CD4-positive, CD25-positive, alpha-beta regulatory T cell (primary cell): ENCODE measurements at regions not wholly inside any gene's neighbourhood (a gene's known extent, or its start where the extent isn't known, plus 50 kb on each side); places are given as distances from the start of the nearest gene placed in this dataset.
A peak's percentile ranks its signal among the peaks of the same experiment; 100 is the strongest.

Experiments used
- ATAC-seq, 2 donors: fragments of 150-1000 bp; cut with Tn5 transposase; one replicate each; pipeline ENCODE4 v1.10.0; 2021; ENCODE audit warnings: low read depth in 2 of 2, moderate number of reproducible peaks in 2 of 2, moderate library complexity in 1 of 2
- DNase-seq, 3 donors: peaks; one replicate each; pipeline versions ENCODE4 v3.0.0 to v3.0.0-alpha.2; 2012 to 2022; ENCODE audit warnings: mixed read lengths in 1 of 3
- H3K27ac ChIP-seq: one replicate; pipeline ENCODE4 v1.7.0; 2013; ENCODE audit warnings: mild to moderate bottlenecking, low read length; ENCODE audit not compliant: insufficient read depth, poor library complexity, severe bottlenecking
- H3K27me3 ChIP-seq: one replicate; pipeline ENCODE4 v1.7.0; 2013; ENCODE audit warnings: low read length; ENCODE audit not compliant: control insufficient read depth, insufficient read depth
- H3K36me3 ChIP-seq: one replicate; pipeline ENCODE4 v1.7.0; 2013; ENCODE audit warnings: mild to moderate bottlenecking, low read length, moderate library complexity; ENCODE audit not compliant: control insufficient read depth, insufficient read depth
- H3K4me1 ChIP-seq: 2 replicates; pipeline ENCODE4 v1.7.0; 2013; ENCODE audit warnings: mild to moderate bottlenecking, low read length; ENCODE audit not compliant: insufficient read depth, control insufficient read depth, poor library complexity, severe bottlenecking
- H3K4me3 ChIP-seq: one replicate; pipeline ENCODE4 v1.7.0; 2013; ENCODE audit warnings: low read depth, mild to moderate bottlenecking, low read length, moderate library complexity
- H3K9me3 ChIP-seq, 2 experiments: 1 replicate in 1 of 2; 2 replicates in 1 of 2; pipeline ENCODE4 v1.7.0; 2013; ENCODE audit warnings: low read length in 2 of 2, mild to moderate bottlenecking in 1 of 2, moderate library complexity in 1 of 2; ENCODE audit not compliant: control insufficient read depth in 2 of 2
- H3K27ac Mint-ChIP-seq, 3 donors: one replicate each; pipeline ENCODE4 v1.8.0; 2020 to 2022; ENCODE audit warnings: mild to moderate bottlenecking in 3 of 3, mixed read lengths in 3 of 3, moderate library complexity in 2 of 3
- H3K27me3 Mint-ChIP-seq: one replicate; pipeline ENCODE4 v1.8.0; 2022; ENCODE audit warnings: mild to moderate bottlenecking, mixed read lengths
- H3K36me3 Mint-ChIP-seq: one replicate; pipeline ENCODE4 v1.8.0; 2020; ENCODE audit warnings: mixed read lengths
- H3K4me1 Mint-ChIP-seq, 4 donors: one replicate each; pipeline ENCODE4 v1.8.0; 2020 to 2022; ENCODE audit warnings: mixed read lengths in 4 of 4, mild to moderate bottlenecking in 1 of 4
- H3K4me3 Mint-ChIP-seq, 4 donors: one replicate each; pipeline ENCODE4 v1.8.0; 2020 to 2022; ENCODE audit warnings: mild to moderate bottlenecking in 4 of 4, mixed read lengths in 4 of 4, moderate library complexity in 3 of 4
- H3K9me3 Mint-ChIP-seq, 7 donors: one replicate each; pipeline ENCODE4 v1.8.0; 2020 to 2022; ENCODE audit warnings: mixed read lengths in 7 of 7, mild to moderate bottlenecking in 3 of 7, moderate library complexity in 2 of 7

GRCh38 chr4:34108391-34108790 is 2135.9 kb downstream of the ARAP2 start:
- Histone ChIP-seq H3K4me3 (no peak overlapping the region), H3K4me1 (no peaks in the 10 kb centered on the region), H3K36me3 (no peaks in the 10 kb centered on the region), H3K27me3 (no peaks in the 10 kb centered on the region), H3K9me3 (peaks cover 0 to 3% of the 10 kb centered on the region in 2 experiments), H3K27ac (no peak overlapping the region)
- H3K9me3 Mint-ChIP-seq: peaks cover 0 to 17% (median 3%) of the 10 kb centered on the region in 7 donors
- DNase-seq (no peak), ATAC-seq (no peak)
- H3K4me1 Mint-ChIP-seq: no peaks in the 10 kb centered on the region
- no peak overlapping the region for H3K27ac Mint-ChIP-seq
- H3K4me3 Mint-ChIP-seq: peak overlapping the region in 1 of 4 donors; percentile 75
- H3K27me3 Mint-ChIP-seq: no peaks in the 10 kb centered on the region
- no peaks in the 10 kb centered on the region for H3K36me3 Mint-ChIP-seq

GRCh38 chr4:34112573-34112972 is 2131.7 kb downstream of the ARAP2 start:
- Mint-ChIP-seq H3K27me3 (no peaks in the 10 kb centered on the region), H3K27ac (no peak overlapping the region)
- H3K4me3 ChIP-seq: no peak overlapping the region

GRCh38 chr4:34138385-34138784 is 2105.9 kb downstream of the ARAP2 start:
- Histone ChIP-seq H3K4me3 (no peak overlapping the region), H3K4me1 (no peaks in the 10 kb centered on the region), H3K27me3 (no peaks in the 10 kb centered on the region), H3K9me3 (no peaks in the 10 kb centered on the region), H3K36me3 (no peaks in the 10 kb centered on the region), H3K27ac (no peak overlapping the region)
- Mint-ChIP-seq H3K4me1 (no peaks in the 10 kb centered on the region), H3K27ac (no peak overlapping the region), H3K36me3 (no peaks in the 10 kb centered on the region), H3K4me3 (no peak overlapping the region), H3K9me3 (peaks cover 0 to 26% (median 4%) of the 10 kb centered on the region in 7 donors), H3K27me3 (no peaks in the 10 kb centered on the region)
- no peak for ATAC-seq
- no peak for DNase-seq

More at GRCh38 chr4:34112573-34112972, 2131.7 kb downstream of the ARAP2 start:
- Histone ChIP-seq H3K27me3 (no peaks in the 10 kb centered on the region), H3K27ac (no peak overlapping the region), H3K4me1 (no peaks in the 10 kb centered on the region), H3K9me3 (peaks cover 0 to 3% of the 10 kb centered on the region in 2 experiments), H3K36me3 (no peaks in the 10 kb centered on the region)
- no peaks in the 10 kb centered on the region for H3K4me1 Mint-ChIP-seq
- no peaks in the 10 kb centered on the region for H3K36me3 Mint-ChIP-seq
- H3K9me3 Mint-ChIP-seq: peaks cover 0 to 10% (median 2%) of the 10 kb centered on the region in 7 donors
- H3K4me3 Mint-ChIP-seq: no peak overlapping the region
- ATAC-seq (no peak), DNase-seq (no peak)

GRCh38 chr4:34139346-34139745 is 2105.0 kb downstream of the ARAP2 start:
- DNase-seq (no peak), ATAC-seq (no peak)
- Mint-ChIP-seq H3K27me3 (no peaks in the 10 kb centered on the region), H3K4me3 (no peak overlapping the region), H3K9me3 (peaks cover 0 to 23% (median 2%) of the 10 kb centered on the region in 7 donors), H3K27ac (no peak overlapping the region), H3K36me3 (no peaks in the 10 kb centered on the region), H3K4me1 (no peaks in the 10 kb centered on the region)
- Histone ChIP-seq H3K4me1 (no peaks in the 10 kb centered on the region), H3K9me3 (no peaks in the 10 kb centered on the region), H3K4me3 (no peak overlapping the region), H3K36me3 (no peaks in the 10 kb centered on the region), H3K27ac (no peak overlapping the region), H3K27me3 (no peaks in the 10 kb centered on the region)

GRCh38 chr4:34148322-34148908 is 2095.9 kb downstream of the ARAP2 start:
- no peaks in the 10 kb centered on the region for H3K27me3 ChIP-seq
- no peak for ATAC-seq
- H3K9me3 Mint-ChIP-seq: peaks cover 0 to 19% (median 7%) of the 10 kb centered on the region in 7 donors
- H3K4me3 ChIP-seq: no peak overlapping the region
- H3K27ac Mint-ChIP-seq: no peak overlapping the region
- no peak overlapping the region for H3K27ac ChIP-seq
- H3K27me3 Mint-ChIP-seq: no peaks in the 10 kb centered on the region
- no peaks in the 10 kb centered on the region for H3K36me3 ChIP-seq
- H3K9me3 ChIP-seq: no peaks in the 10 kb centered on the region
- no peaks in the 10 kb centered on the region for H3K4me1 Mint-ChIP-seq
- H3K36me3 Mint-ChIP-seq: no peaks in the 10 kb centered on the region
- DNase-seq: no peak
- no peaks in the 10 kb centered on the region for H3K4me1 ChIP-seq
- no peak overlapping the region for H3K4me3 Mint-ChIP-seq

DNA sequence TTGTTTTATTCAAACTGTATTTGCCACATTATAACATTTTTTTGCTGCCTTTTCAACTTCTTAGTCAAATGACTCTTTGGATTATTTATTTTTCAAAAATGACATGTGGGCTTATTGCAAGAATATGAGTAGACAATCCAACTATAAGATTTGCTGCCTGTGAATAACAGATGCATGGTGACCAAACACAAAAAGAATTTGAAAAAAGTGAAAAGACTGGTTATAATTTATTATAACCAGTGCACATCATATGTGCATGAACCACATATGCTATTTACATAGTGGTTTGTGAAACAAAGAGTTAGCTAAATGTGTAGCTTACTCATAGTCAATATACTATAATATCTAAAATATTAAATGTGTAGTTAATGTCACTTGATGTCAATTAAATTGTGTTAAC is 2086.8 kb downstream of the ARAP2 start:
- peaks cover 0 to 9% of the 10 kb centered on the region in 2 experiments for H3K9me3 ChIP-seq
- Mint-ChIP-seq H3K27me3 (no peaks in the 10 kb centered on the region), H3K9me3 (peaks cover 0 to 26% (median 10%) of the 10 kb centered on the region in 7 donors), H3K4me1 (no peaks in the 10 kb centered on the region), H3K27ac (no peak overlapping the region), H3K4me3 (no peak overlapping the region), H3K36me3 (no peaks in the 10 kb centered on the region)
- H3K27me3 ChIP-seq: no peaks in the 10 kb centered on the region
- no peaks in the 10 kb centered on the region for H3K36me3 ChIP-seq
- no peaks in the 10 kb centered on the region for H3K4me1 ChIP-seq
- H3K4me3 ChIP-seq: no peak overlapping the region
- DNase-seq (no peak), ATAC-seq (no peak)
- no peak overlapping the region for H3K27ac ChIP-seq

GRCh38 chr4:34158878-34159277 is 2085.4 kb downstream of the ARAP2 start:
- Mint-ChIP-seq H3K27ac (no peak overlapping the region), H3K4me1 (no peaks in the 10 kb centered on the region), H3K4me3 (no peak overlapping the region), H3K9me3 (peaks cover 0 to 32% (median 10%) of the 10 kb centered on the region in 7 donors), H3K27me3 (no peaks in the 10 kb centered on the region), H3K36me3 (no peaks in the 10 kb centered on the region)
- no peaks in the 10 kb centered on the region for H3K27me3 ChIP-seq
- no peak overlapping the region for H3K27ac ChIP-seq
- DNase-seq: no peak
- peaks cover 0 to 9% of the 10 kb centered on the region in 2 experiments for H3K9me3 ChIP-seq
- ATAC-seq: no peak
- no peaks in the 10 kb centered on the region for H3K4me1 ChIP-seq
- H3K4me3 ChIP-seq: no peak overlapping the region
- H3K36me3 ChIP-seq: no peaks in the 10 kb centered on the region

DNA sequence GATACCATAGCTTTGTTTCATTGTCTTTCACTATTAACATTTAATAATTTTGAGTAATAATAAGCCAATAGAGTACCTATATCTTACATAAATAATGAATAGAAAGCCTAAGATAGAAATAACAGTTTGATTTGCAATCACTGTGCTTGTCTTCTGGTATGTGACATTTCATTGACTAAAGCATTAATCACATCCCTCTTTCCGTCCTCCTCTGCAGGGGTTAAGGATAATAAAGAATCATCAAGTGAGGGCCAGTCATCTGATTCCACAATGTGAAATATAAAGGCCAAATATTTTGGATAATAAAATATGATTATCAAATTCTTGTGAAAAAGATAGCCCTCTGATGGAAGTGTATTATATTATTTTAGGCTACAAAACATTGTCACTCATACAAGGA is 2073.4 kb downstream of the ARAP2 start:
- Histone ChIP-seq H3K27me3 (no peaks in the 10 kb centered on the region), H3K36me3 (no peaks in the 10 kb centered on the region), H3K4me3 (no peak overlapping the region), H3K4me1 (no peaks in the 10 kb centered on the region), H3K27ac (no peak overlapping the region), H3K9me3 (peaks cover 0 to 2% of the 10 kb centered on the region in 2 experiments)
- Mint-ChIP-seq H3K27ac (no peak overlapping the region), H3K4me3 (no peak overlapping the region), H3K27me3 (no peaks in the 10 kb centered on the region), H3K4me1 (no peaks in the 10 kb centered on the region), H3K36me3 (no peaks in the 10 kb centered on the region), H3K9me3 (peaks cover 0 to 33% (median 4%) of the 10 kb centered on the region in 7 donors)
- ATAC-seq: no peak
- no peak for DNase-seq
